ENCODE measurements at regions not wholly inside any gene's neighbourhood (a gene's known extent, or its start where the extent isn't known, plus 50 kb on each side); places are given as distances from the start of the nearest gene placed in this dataset.

- POLR2A ChIA-PET, result no interaction called here
- TF ChIP-seq MYC (IDR thresholded peaks at IDR 0.05; ENCODE audit: low read depth, low read length) (no peak), MAX (IDR thresholded peaks at IDR 0.05; ENCODE audit: insufficient read depth, insufficient read length) (no peak), POLR2AphosphoS5 (IDR thresholded peaks at IDR 0.05; ENCODE audit: insufficient read depth, low read depth, low read length) (no peak), CTCF (IDR thresholded peaks at IDR 0.05; ENCODE audit: extremely low read depth in 1 of 2, insufficient read depth in 1 of 2, low read depth in 1 of 2, low read length in 2 of 2) (no peak), FOS (IDR thresholded peaks at IDR 0.05; ENCODE audit: borderline replicate concordance, insufficient read depth, low read length) (no peak), GATA2 (IDR thresholded peaks at IDR 0.05; ENCODE audit: insufficient read depth, insufficient read length, low read depth, low read length) (no peak), POLR2A (IDR thresholded peaks at IDR 0.05; ENCODE audit: low read depth, low read length) (no peak), EZH2 (IDR thresholded peaks at IDR 0.05; ENCODE audit: borderline replicate concordance, low read depth, low read length, severe bottlenecking) (no peak), JUN (IDR thresholded peaks at IDR 0.05; ENCODE audit: borderline replicate concordance, insufficient read depth, insufficient read length, low read depth) (no peak)
- FAIRE-seq (no peak), DNase-seq (ENCODE audit: low read depth, low spot score) (no peak)
- Histone ChIP-seq H3K9me3 (replicated peaks; ENCODE audit: control insufficient read depth, insufficient read depth, low read length) (no peaks in the 10 kb centered on the region), H3K9me1 (replicated peaks; ENCODE audit: control insufficient read depth, extremely low read depth, insufficient read depth, low read length) (no peaks in the 10 kb centered on the region), H3K79me2 (ENCODE audit: control insufficient read depth, insufficient read depth, low read length) (no peaks in the 10 kb centered on the region), H3K36me3 (ENCODE audit: control insufficient read depth in 2 of 2, extremely low read depth in 1 of 2, insufficient read depth in 2 of 2, low read length in 2 of 2) (no peaks in the 10 kb centered on the region), H3K4me1 (ENCODE audit: control insufficient read depth, extremely low read depth, insufficient read depth, low read length) (peaks cover 4% of the 10 kb centered on the region), H3K27me3 (ENCODE audit: control insufficient read depth in 2 of 2, insufficient read depth in 2 of 2, low read length in 2 of 2) (no peaks in the 10 kb centered on the region), H3K4me3 (replicated peaks in 1 of 3; ENCODE audit: insufficient read depth in 1 of 3, low read depth in 1 of 3, low read length in 3 of 3) (no peak overlapping the region), H3K4me2 (ENCODE audit: insufficient read depth, low read length) (no peak overlapping the region), H2AFZ (ENCODE audit: low read depth, low read length) (no peak overlapping the region), H3K9ac (replicated peaks; ENCODE audit: extremely low read depth, insufficient read depth, low read length) (no peak overlapping the region), H3K27ac (ENCODE audit: insufficient read depth, low read depth, low read length) (no peak overlapping the region), H4K20me1 (replicated peaks; ENCODE audit: control insufficient read depth, extremely low read depth, insufficient read depth, low read length) (no peaks in the 10 kb centered on the region)
- intact Hi-C loops (cut with micrococcal nuclease) (no loop called here), dilution Hi-C loops (cut with MboI; ENCODE audit: extremely low pct_ligation_motif_present, low sequenced_read_pairs) (no loop called here)
- CTCF ChIA-PET, result no interaction called here
- no TSS peak for BruUV-seq (replicated peaks)
These were observed 65.9 kb upstream of the LINC01488 start for GRCh38 chr11:69415411-69416142.
